WTC11 (cell line): ENCODE measurements at regions not wholly inside any gene's neighbourhood (a gene's known extent, or its start where the extent isn't known, plus 50 kb on each side); places are given as distances from the start of the nearest gene placed in this dataset.

Source experiments
- ATAC-seq: fragments of 200-7000 bp; cut with Tn5 transposase; 2 replicates; pipeline ENCODE4 v1.10.0; 2021; ENCODE audit warnings: mild to moderate bottlenecking, moderate library complexity
- CTCF ChIA-PET: fragments of 300-600 bp; sonication (Branson Sonifier 250); formaldehyde crosslinking; loops from one replicate; lab custom pipeline; 2021; ENCODE audit warnings: antibody characterized with exemption; lab: Charles Lee
- POLR2A ChIA-PET: fragments of 350-600 bp; sonication (Branson Sonifier 250); formaldehyde crosslinking; loops from one replicate; lab custom pipeline; 2021; ENCODE audit warnings: antibody characterized with exemption; lab: Charles Lee
- DNase-seq: peaks from one replicate; pipeline ENCODE4 v3.0.0; 2021; ENCODE audit warnings: low spot score
- H3K27ac Mint-ChIP-seq: 2 replicates; pipeline ENCODE4 v1.8.0; 2021; ENCODE audit warnings: mixed read lengths
- H3K27me3 Mint-ChIP-seq: 2 replicates; pipeline ENCODE4 v1.8.0; 2021; ENCODE audit warnings: low read depth, mild to moderate bottlenecking, moderate library complexity, mixed read lengths
- H3K36me3 Mint-ChIP-seq: 2 replicates; pipeline ENCODE4 v1.8.0; 2021; ENCODE audit warnings: mixed read lengths
- H3K4me1 Mint-ChIP-seq: 2 replicates; pipeline ENCODE4 v1.8.0; 2022; ENCODE audit warnings: mixed read lengths
- H3K4me3 Mint-ChIP-seq: 2 replicates; pipeline ENCODE4 v1.8.0; 2021; ENCODE audit warnings: mild to moderate bottlenecking, moderate library complexity, mixed read lengths
- H3K9me3 Mint-ChIP-seq: 2 replicates; pipeline ENCODE4 v1.8.0; 2021; ENCODE audit warnings: mixed read lengths
- AR ChIP-seq: fragments of 250-450 bp; sonication (Bioruptor Pico); IDR thresholded peaks from 2 replicates; pipeline ENCODE4 v1.9.0; 2021; ENCODE audit warnings: mild to moderate bottlenecking
- ARID4B ChIP-seq: sonication (generic); formaldehyde crosslinking; IDR thresholded peaks from 2 replicates; pipeline ENCODE4 v1.8.0; 2023; ENCODE audit warnings: missing genetic modification reagents, mild to moderate bottlenecking, borderline replicate concordance
- CREM ChIP-seq: sonication (generic); formaldehyde crosslinking; IDR thresholded peaks from 2 replicates; pipeline ENCODE4 v1.8.1; 2022; ENCODE audit warnings: mild to moderate bottlenecking, missing genetic modification reagents, moderate library complexity
- ELF4 ChIP-seq: sonication (generic); formaldehyde crosslinking; IDR thresholded peaks from 2 replicates; pipeline ENCODE4 v1.8.1; 2022; ENCODE audit warnings: low read depth, mild to moderate bottlenecking, moderate library complexity, missing genetic modification reagents
- HMGA2 ChIP-seq: fragments of 250-450 bp; sonication (Bioruptor Pico); IDR thresholded peaks from 2 replicates; pipeline ENCODE4 v1.4.0; 2021; ENCODE audit warnings: mild to moderate bottlenecking, moderate library complexity
- HMGXB4 ChIP-seq: sonication (generic); formaldehyde crosslinking; IDR thresholded peaks from 2 replicates; pipeline ENCODE4 v1.8.1; 2023; ENCODE audit warnings: mild to moderate bottlenecking, moderate library complexity, missing genetic modification reagents
- IRF1 ChIP-seq: sonication (generic); formaldehyde crosslinking; IDR thresholded peaks from 2 replicates; pipeline ENCODE4 v1.8.0; 2023; ENCODE audit warnings: missing genetic modification reagents
- NFATC4 ChIP-seq: fragments of 250-450 bp; sonication (Bioruptor Pico); IDR thresholded peaks from 2 replicates; pipeline ENCODE4 v1.9.0; 2021; ENCODE audit warnings: mild to moderate bottlenecking
- NR2C2 ChIP-seq: sonication (generic); formaldehyde crosslinking; IDR thresholded peaks from 2 replicates; pipeline ENCODE4 v1.8.0; 2022; ENCODE audit warnings: mild to moderate bottlenecking, missing genetic modification reagents
- PRRX2 ChIP-seq: fragments of 250-450 bp; sonication (Bioruptor Pico); IDR thresholded peaks from 2 replicates; pipeline ENCODE4 v1.8.0; 2021; ENCODE audit warnings: mild to moderate bottlenecking
- ZBTB43 ChIP-seq: sonication (generic); formaldehyde crosslinking; IDR thresholded peaks from 2 replicates; pipeline ENCODE4 v1.8.1; 2023; ENCODE audit warnings: mild to moderate bottlenecking, missing genetic modification reagents
- ZNF219 ChIP-seq: sonication (generic); formaldehyde crosslinking; IDR thresholded peaks from 2 replicates; pipeline ENCODE4 v1.8.0; 2023; ENCODE audit warnings: missing genetic modification reagents, mild to moderate bottlenecking, borderline replicate concordance
- ZNF263 ChIP-seq: sonication (generic); formaldehyde crosslinking; IDR thresholded peaks from 2 replicates; pipeline ENCODE4 v1.8.1; 2022; ENCODE audit warnings: low read depth, mild to moderate bottlenecking, moderate library complexity, missing genetic modification reagents
- ZNF416 ChIP-seq: fragments of 250-450 bp; sonication (Bioruptor Pico); IDR thresholded peaks from 2 replicates; pipeline ENCODE4 v1.9.0; 2021; ENCODE audit warnings: mild to moderate bottlenecking, inconsistent platforms
- ZNF423 ChIP-seq: fragments of 250-450 bp; sonication (Bioruptor Pico); IDR thresholded peaks from 2 replicates; pipeline ENCODE4 v2.1.2; 2022; ENCODE audit warnings: mild to moderate bottlenecking, moderate library complexity
- TF ChIP-seq, protein P1 (sequence below): fragments of 250-450 bp; sonication (Bioruptor Pico); IDR thresholded peaks from 2 replicates; pipeline ENCODE4 v1.8.0; 2021; ENCODE audit warnings: mild to moderate bottlenecking
- TF ChIP-seq, protein P2 (sequence below): sonication (generic); formaldehyde crosslinking; IDR thresholded peaks from 2 replicates; pipeline ENCODE4 v1.8.0; 2022; ENCODE audit warnings: mild to moderate bottlenecking, missing genetic modification reagents
- TF ChIP-seq, protein P3 (sequence below): sonication (generic); formaldehyde crosslinking; IDR thresholded peaks from 2 replicates; pipeline ENCODE4 v1.8.1; 2022; ENCODE audit warnings: mild to moderate bottlenecking, moderate library complexity, missing genetic modification reagents
- TF ChIP-seq, protein P4 (sequence below): sonication (generic); formaldehyde crosslinking; IDR thresholded peaks from 2 replicates; pipeline ENCODE4 v1.8.0; 2022; ENCODE audit warnings: mild to moderate bottlenecking, missing genetic modification reagents

GRCh38 chrX:69319376-69319775 lies 154.1 kb upstream of the PJA1 start (continued):
- TF ChIP-seq, protein P1, sequence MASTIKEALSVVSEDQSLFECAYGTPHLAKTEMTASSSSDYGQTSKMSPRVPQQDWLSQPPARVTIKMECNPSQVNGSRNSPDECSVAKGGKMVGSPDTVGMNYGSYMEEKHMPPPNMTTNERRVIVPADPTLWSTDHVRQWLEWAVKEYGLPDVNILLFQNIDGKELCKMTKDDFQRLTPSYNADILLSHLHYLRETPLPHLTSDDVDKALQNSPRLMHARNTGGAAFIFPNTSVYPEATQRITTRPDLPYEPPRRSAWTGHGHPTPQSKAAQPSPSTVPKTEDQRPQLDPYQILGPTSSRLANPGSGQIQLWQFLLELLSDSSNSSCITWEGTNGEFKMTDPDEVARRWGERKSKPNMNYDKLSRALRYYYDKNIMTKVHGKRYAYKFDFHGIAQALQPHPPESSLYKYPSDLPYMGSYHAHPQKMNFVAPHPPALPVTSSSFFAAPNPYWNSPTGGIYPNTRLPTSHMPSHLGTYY (CRISPR knock-in tag), result no peak
- no peak for TF ChIP-seq NR2C2 (CRISPR knock-in tag)
- TF ChIP-seq ZBTB43 (CRISPR knock-in tag), result no peak
- no peak for TF ChIP-seq IRF1 (CRISPR knock-in tag)

DNA sequence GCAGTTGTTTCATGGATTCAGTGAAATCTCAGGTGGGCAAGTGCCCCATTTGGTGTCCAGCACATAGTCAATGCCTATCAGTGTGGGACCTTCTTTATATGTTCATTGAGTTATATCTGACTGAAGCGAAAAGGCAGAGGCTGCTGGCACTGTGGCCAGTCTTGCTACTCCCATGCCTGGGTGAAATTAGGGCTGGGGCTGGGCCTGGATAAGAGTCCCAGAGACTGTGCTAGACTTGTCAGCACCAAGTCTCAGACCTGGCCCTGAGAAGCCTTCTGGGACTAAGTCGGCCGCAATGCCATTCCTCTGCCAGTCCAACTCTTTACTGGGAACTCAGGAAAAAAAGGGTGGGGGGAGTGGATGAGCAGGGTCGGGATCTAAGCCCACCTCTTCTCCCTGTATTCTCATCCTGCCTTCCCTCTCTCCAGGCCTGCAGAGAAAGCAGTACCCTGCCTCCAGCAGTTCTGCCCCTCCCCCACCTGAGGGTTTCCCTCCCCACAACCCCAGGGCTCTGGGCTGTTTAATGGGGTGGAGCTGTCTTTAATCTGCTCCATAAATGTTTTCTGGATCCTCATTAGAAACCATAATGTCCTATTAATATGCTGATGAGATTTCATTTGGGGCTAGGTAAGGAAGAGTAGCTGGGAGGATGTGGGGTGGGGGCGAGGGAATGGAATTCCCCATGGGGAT lies 153.5 kb upstream of the PJA1 start:
- peaks cover 56% of the 10 kb centered on the region for H3K4me1 Mint-ChIP-seq
- H3K4me3 Mint-ChIP-seq, result no peak overlapping the region
- no peaks in the 10 kb centered on the region for H3K36me3 Mint-ChIP-seq
- H3K9me3 Mint-ChIP-seq, result no peaks in the 10 kb centered on the region
- ATAC-seq (peak; percentile 55), DNase-seq (no peak)
- no peak for TF ChIP-seq CREM (CRISPR knock-in tag)
- no peak for TF ChIP-seq AR (CRISPR knock-in tag)
- TF ChIP-seq ARID4B, result no peak
- TF ChIP-seq ELF4 (CRISPR knock-in tag), result no peak
- TF ChIP-seq ZNF416 (CRISPR knock-in tag), result no peak
- no peak for TF ChIP-seq HMGXB4 (CRISPR knock-in tag)
- no peak for TF ChIP-seq HMGA2 (CRISPR knock-in tag)
- TF ChIP-seq ZNF263 (CRISPR knock-in tag), result no peak
- TF ChIP-seq NFATC4, result no peak
- TF ChIP-seq, protein P2, sequence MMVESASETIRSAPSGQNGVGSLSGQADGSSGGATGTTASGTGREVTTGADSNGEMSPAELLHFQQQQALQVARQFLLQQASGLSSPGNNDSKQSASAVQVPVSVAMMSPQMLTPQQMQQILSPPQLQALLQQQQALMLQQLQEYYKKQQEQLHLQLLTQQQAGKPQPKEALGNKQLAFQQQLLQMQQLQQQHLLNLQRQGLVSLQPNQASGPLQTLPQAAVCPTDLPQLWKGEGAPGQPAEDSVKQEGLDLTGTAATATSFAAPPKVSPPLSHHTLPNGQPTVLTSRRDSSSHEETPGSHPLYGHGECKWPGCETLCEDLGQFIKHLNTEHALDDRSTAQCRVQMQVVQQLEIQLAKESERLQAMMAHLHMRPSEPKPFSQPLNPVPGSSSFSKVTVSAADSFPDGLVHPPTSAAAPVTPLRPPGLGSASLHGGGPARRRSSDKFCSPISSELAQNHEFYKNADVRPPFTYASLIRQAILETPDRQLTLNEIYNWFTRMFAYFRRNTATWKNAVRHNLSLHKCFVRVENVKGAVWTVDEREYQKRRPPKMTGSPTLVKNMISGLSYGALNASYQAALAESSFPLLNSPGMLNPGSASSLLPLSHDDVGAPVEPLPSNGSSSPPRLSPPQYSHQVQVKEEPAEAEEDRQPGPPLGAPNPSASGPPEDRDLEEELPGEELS (CRISPR knock-in tag), result no peak
- TF ChIP-seq ZNF423 (CRISPR knock-in tag), result no peak
- TF ChIP-seq PRRX2 (CRISPR knock-in tag), result no peak
- TF ChIP-seq, protein P3, sequence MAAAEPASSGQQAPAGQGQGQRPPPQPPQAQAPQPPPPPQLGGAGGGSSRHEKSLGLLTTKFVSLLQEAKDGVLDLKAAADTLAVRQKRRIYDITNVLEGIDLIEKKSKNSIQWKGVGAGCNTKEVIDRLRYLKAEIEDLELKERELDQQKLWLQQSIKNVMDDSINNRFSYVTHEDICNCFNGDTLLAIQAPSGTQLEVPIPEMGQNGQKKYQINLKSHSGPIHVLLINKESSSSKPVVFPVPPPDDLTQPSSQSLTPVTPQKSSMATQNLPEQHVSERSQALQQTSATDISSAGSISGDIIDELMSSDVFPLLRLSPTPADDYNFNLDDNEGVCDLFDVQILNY (CRISPR knock-in tag), result no peak
- TF ChIP-seq, protein P4, sequence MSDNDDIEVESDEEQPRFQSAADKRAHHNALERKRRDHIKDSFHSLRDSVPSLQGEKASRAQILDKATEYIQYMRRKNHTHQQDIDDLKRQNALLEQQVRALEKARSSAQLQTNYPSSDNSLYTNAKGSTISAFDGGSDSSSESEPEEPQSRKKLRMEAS, result no peak
- no peak for TF ChIP-seq ZNF219 (CRISPR knock-in tag)
- H3K27me3 Mint-ChIP-seq, result peaks cover 20% of the 10 kb centered on the region
- no peak overlapping the region for H3K27ac Mint-ChIP-seq
- ChIA-PET POLR2A (no interaction called here), CTCF (interaction anchor here (2.2 kb wide), 1 partner anchor 69 kb away, joined by 8 read pairs; no protein-coding TSS in a partner anchor)
